ENCODE measurements at regions not wholly inside any gene's neighbourhood (a gene's known extent, or its start where the extent isn't known, plus 50 kb on each side); places are given as distances from the start of the nearest gene placed in this dataset.
"Not testable (repeated sequence)": the region's sequence is repeated elsewhere in the genome, so short reads cannot be mapped to it uniquely, and the experiment has no call there.

GRCh38 chr6:140708441-140708840 is 1334.0 kb upstream of the CITED2 start:
- DNase-seq (ENCODE audit: low spot score) = no peak
- TF ChIP-seq CTCF (IDR thresholded peaks at IDR 0.05; ENCODE audit: extremely low read depth, insufficient read depth, missing control alignments) = no peak
- in situ Hi-C loops (cut with MboI; ENCODE audit: low pct_unique_long_range_greater_than_20kb, low sequenced_read_pairs, unreplicated experiment) = no loop called here

GRCh38 chr6:140704008-140704407 is 1329.6 kb upstream of the CITED2 start:
- DNase-seq (ENCODE audit: low spot score); in situ Hi-C loops (cut with MboI; ENCODE audit: low pct_unique_long_range_greater_than_20kb, low sequenced_read_pairs, unreplicated experiment): not testable (repeated sequence)

- TF ChIP-seq CTCF (IDR thresholded peaks at IDR 0.05; ENCODE audit: extremely low read depth, insufficient read depth, missing control alignments) = no peak
- no peak for DNase-seq (ENCODE audit: low spot score)
- in situ Hi-C loops (cut with MboI; ENCODE audit: low pct_unique_long_range_greater_than_20kb, low sequenced_read_pairs, unreplicated experiment) = no loop called here
Observed at GRCh38 chr6:140697585-140697984, 1323.1 kb upstream of the CITED2 start.

- no peak for DNase-seq (ENCODE audit: low spot score)
- no peak for TF ChIP-seq CTCF (IDR thresholded peaks at IDR 0.05; ENCODE audit: extremely low read depth, insufficient read depth, missing control alignments)
- in situ Hi-C loops (cut with MboI; ENCODE audit: low pct_unique_long_range_greater_than_20kb, low sequenced_read_pairs, unreplicated experiment) = no loop called here
Observed at GRCh38 chr6:140684776-140685550, 1310.5 kb upstream of the CITED2 start.

GRCh38 chr6:140677781-140678528 is 1303.5 kb upstream of the CITED2 start:
- in situ Hi-C loops (cut with MboI; ENCODE audit: low pct_unique_long_range_greater_than_20kb, low sequenced_read_pairs, unreplicated experiment) = no loop called here

GRCh38 chr6:140671926-140672325 is 1297.5 kb upstream of the CITED2 start:
- in situ Hi-C loops (cut with MboI; ENCODE audit: low pct_unique_long_range_greater_than_20kb, low sequenced_read_pairs, unreplicated experiment) = no loop called here
- DNase-seq (ENCODE audit: low spot score) = no peak
- TF ChIP-seq CTCF (IDR thresholded peaks at IDR 0.05; ENCODE audit: extremely low read depth, insufficient read depth, missing control alignments) = peak; percentile 17

More at GRCh38 chr6:140677781-140678528, 1303.5 kb upstream of the CITED2 start:
- DNase-seq (ENCODE audit: low spot score) = no peak
- no peak for TF ChIP-seq CTCF (IDR thresholded peaks at IDR 0.05; ENCODE audit: extremely low read depth, insufficient read depth, missing control alignments)

GRCh38 chr6:140670021-140670420 is 1295.6 kb upstream of the CITED2 start:
- TF ChIP-seq CTCF (IDR thresholded peaks at IDR 0.05; ENCODE audit: extremely low read depth, insufficient read depth, missing control alignments) = no peak
- DNase-seq (ENCODE audit: low spot score) = no peak
- in situ Hi-C loops (cut with MboI; ENCODE audit: low pct_unique_long_range_greater_than_20kb, low sequenced_read_pairs, unreplicated experiment) = no loop called here
